HepG2 (cell line): ENCODE measurements at regions not wholly inside any gene's neighbourhood (a gene's known extent, or its start where the extent isn't known, plus 50 kb on each side); places are given as distances from the start of the nearest gene placed in this dataset.
A peak's percentile ranks its signal among the peaks of the same experiment; 100 is the strongest.

Source experiments
- IRF2 ChIP-seq: IDR thresholded peaks from 2 replicates; pipeline ENCODE4 v1.6.1; 2018; ENCODE audit warnings: missing genetic modification reagents, missing compliant biosample characterization
- MXD4 ChIP-seq: IDR thresholded peaks from 2 replicates; pipeline ENCODE4 v1.6.1; 2016; ENCODE audit warnings: mild to moderate bottlenecking, missing biosample characterization, missing genetic modification reagents
- MXI1 ChIP-seq: IDR thresholded peaks from 3 replicates; pipeline ENCODE4 v1.6.1; 2012; ENCODE audit warnings: low read depth, low read length, inconsistent platforms, borderline replicate concordance
- NR2F6 ChIP-seq, 2 experiments: IDR thresholded peaks; 2 replicates each; pipeline ENCODE4 v1.6.1; 2016; ENCODE audit warnings: antibody characterized with exemption in 1 of 2, mild to moderate bottlenecking in 1 of 2
- RORA ChIP-seq: sonication (generic); formaldehyde crosslinking; IDR thresholded peaks from 2 replicates; pipeline ENCODE4 v1.5.0; 2020; ENCODE audit warnings: mild to moderate bottlenecking, missing genetic modification reagents, moderate library complexity
- SMC3 ChIP-seq: IDR thresholded peaks from 2 replicates; pipeline ENCODE4 v1.6.1; 2011; ENCODE audit warnings: low read length, improper control_type of control experiment
- SRSF1 ChIP-seq: fragments of 200-400 bp; formaldehyde crosslinking; optimal IDR thresholded peaks from 2 replicates; pipeline ENCODE3; 2017; ENCODE audit warnings: mild to moderate bottlenecking, low read depth, low read length, moderate library complexity
- STAG1 ChIP-seq: sonication (generic); formaldehyde crosslinking; IDR thresholded peaks from 2 replicates; pipeline ENCODE4 v1.4.0; 2020; ENCODE audit warnings: missing genetic modification reagents
- ZBTB4 ChIP-seq: sonication (generic); formaldehyde crosslinking; IDR thresholded peaks from 2 replicates; pipeline ENCODE4 v1.4.0; 2020; ENCODE audit warnings: missing genetic modification reagents, mild to moderate bottlenecking, borderline replicate concordance
- ZNF496 ChIP-seq: sonication (generic); formaldehyde crosslinking; IDR thresholded peaks from 2 replicates; pipeline ENCODE4 v1.8.1; 2023; ENCODE audit warnings: mild to moderate bottlenecking, moderate library complexity, missing genetic modification reagents; ENCODE audit not compliant: insufficient replicate concordance
- ZNF501 ChIP-seq: sonication (generic); formaldehyde crosslinking; IDR thresholded peaks from 2 replicates; pipeline ENCODE4 v1.5.1; 2020; ENCODE audit warnings: mild to moderate bottlenecking, moderate library complexity, missing genetic modification reagents
- ZNF564 ChIP-seq: sonication (generic); formaldehyde crosslinking; IDR thresholded peaks from 2 replicates; pipeline ENCODE4 v1.8.1; 2023; ENCODE audit warnings: mild to moderate bottlenecking, missing genetic modification reagents
- ZNF605 ChIP-seq: sonication (generic); formaldehyde crosslinking; IDR thresholded peaks from 2 replicates; pipeline ENCODE4 v1.8.0; 2022; ENCODE audit warnings: mild to moderate bottlenecking, missing genetic modification reagents
- ZNF879 ChIP-seq: sonication (generic); formaldehyde crosslinking; IDR thresholded peaks from 2 replicates; pipeline ENCODE4 v1.8.1; 2023; ENCODE audit warnings: missing genetic modification reagents
- ZSCAN12 ChIP-seq: sonication (generic); formaldehyde crosslinking; IDR thresholded peaks from 2 replicates; pipeline ENCODE4 v1.9.0; 2021; ENCODE audit warnings: mild to moderate bottlenecking, missing genetic modification reagents
- TF ChIP-seq, protein P1 (sequence below): sonication (generic); formaldehyde crosslinking; IDR thresholded peaks from one replicate; pipeline ENCODE4 v1.5.1; 2020; ENCODE audit warnings: mild to moderate bottlenecking, missing genetic modification reagents; ENCODE audit errors: not compliant biosample characterization
- TF ChIP-seq, protein P2 (sequence below): sonication (generic); formaldehyde crosslinking; IDR thresholded peaks from 2 replicates; pipeline ENCODE4 v1.5.0; 2020; ENCODE audit warnings: missing genetic modification reagents

DNA sequence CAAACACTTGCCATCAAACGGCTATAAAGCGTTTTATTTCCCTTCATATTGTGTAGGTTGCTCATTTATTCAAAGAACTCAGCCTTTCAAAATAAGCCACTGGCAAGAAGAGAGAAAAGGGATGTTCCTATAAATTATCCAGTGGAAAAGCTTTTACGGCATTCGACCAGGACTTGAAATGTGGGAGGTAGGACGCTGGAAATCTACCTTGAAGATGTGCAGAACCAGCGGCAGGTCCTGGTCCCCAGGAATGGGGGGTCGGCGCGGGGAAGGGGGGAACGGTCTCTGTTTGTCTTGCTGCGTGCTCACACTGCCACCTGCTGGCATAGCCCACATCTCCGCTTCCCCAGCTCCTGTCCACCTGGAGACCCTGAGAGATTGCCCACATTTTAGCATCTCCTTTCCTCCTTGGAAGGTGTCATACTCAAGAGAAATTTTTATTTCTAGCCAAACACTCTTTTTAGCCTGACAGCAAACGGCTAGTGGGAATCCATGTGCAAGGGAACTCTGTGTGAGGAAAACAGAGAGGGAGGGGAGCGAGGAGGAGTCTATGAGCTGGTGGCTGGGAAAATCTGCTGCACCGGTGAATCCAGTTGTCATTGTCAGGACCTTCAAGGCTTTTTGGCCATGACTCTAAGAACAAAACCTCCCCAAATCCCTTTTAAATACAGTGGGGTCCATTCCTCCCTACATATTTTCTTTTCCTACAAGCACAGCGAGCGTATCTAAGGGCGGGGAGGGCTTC, 349.0 kb upstream of the PKDCC start (continued):
- TF ChIP-seq, protein P1, sequence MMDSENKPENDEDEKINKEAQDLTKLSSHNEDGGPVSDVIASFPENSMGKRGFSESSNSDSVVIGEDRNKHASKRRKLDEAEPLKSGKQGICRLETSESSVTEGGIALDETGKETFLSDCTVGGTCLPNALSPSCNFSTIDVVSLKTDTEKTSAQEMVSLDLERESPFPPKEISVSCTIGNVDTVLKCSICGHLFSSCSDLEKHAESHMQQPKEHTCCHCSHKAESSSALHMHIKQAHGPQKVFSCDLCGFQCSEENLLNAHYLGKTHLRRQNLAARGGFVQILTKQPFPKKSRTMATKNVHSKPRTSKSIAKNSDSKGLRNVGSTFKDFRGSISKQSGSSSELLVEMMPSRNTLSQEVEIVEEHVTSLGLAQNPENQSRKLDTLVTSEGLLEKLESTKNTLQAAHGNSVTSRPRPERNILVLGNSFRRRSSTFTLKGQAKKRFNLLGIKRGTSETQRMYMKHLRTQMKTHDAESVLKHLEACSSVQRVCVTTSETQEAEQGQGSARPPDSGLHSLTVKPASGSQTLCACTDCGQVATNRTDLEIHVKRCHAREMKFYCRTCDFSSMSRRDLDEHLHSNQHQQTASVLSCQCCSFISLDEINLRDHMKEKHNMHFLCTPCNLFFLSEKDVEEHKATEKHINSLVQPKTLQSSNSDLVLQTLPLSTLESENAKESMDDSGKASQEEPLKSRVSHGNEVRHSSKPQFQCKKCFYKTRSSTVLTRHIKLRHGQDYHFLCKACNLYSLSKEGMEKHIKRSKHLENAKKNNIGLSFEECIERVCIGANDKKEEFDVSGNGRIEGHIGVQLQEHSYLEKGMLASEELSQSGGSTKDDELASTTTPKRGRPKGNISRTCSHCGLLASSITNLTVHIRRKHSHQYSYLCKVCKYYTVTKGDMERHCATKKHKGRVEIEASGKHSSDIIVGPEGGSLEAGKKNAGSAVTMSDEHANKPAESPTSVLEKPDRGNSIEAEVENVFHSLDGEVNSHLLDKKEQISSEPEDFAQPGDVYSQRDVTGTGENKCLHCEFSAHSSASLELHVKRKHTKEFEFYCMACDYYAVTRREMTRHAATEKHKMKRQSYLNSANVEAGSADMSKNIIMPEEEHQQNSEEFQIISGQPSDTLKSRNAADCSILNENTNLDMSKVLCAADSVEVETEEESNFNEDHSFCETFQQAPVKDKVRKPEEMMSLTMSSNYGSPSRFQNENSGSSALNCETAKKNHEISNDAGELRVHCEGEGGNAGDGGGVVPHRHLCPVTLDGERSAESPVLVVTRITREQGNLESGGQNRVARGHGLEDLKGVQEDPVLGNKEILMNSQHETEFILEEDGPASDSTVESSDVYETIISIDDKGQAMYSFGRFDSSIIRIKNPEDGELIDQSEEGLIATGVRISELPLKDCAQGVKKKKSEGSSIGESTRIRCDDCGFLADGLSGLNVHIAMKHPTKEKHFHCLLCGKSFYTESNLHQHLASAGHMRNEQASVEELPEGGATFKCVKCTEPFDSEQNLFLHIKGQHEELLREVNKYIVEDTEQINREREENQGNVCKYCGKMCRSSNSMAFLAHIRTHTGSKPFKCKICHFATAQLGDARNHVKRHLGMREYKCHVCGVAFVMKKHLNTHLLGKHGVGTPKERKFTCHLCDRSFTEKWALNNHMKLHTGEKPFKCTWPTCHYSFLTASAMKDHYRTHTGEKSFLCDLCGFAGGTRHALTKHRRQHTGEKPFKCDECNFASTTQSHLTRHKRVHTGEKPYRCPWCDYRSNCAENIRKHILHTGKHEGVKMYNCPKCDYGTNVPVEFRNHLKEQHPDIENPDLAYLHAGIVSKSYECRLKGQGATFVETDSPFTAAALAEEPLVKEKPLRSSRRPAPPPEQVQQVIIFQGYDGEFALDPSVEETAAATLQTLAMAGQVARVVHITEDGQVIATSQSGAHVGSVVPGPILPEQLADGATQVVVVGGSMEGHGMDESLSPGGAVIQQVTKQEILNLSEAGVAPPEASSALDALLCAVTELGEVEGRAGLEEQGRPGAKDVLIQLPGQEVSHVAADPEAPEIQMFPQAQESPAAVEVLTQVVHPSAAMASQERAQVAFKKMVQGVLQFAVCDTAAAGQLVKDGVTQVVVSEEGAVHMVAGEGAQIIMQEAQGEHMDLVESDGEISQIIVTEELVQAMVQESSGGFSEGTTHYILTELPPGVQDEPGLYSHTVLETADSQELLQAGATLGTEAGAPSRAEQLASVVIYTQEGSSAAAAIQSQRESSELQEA: no peak
- TF ChIP-seq STAG1: peak; percentile 84
- TF ChIP-seq SMC3: peak; percentile 44; the same call in 1 of the 2 replicates
- TF ChIP-seq SRSF1: no peak
- no peak for TF ChIP-seq NR2F6 (IDR thresholded peaks at IDR 0.05)
- TF ChIP-seq NR2F6 (CRISPR knock-in tag; IDR thresholded peaks at IDR 0.05): no peak
- TF ChIP-seq ZNF879: no peak
- TF ChIP-seq ZSCAN12 (CRISPR knock-in tag): no peak
- no peak for TF ChIP-seq IRF2
- TF ChIP-seq ZNF501 (CRISPR knock-in tag): peak; percentile 35; the same call in 1 of the 2 replicates
- no peak for TF ChIP-seq MXI1
- TF ChIP-seq ZNF605 (CRISPR knock-in tag): 0 out of 2 replicates have a peak, but pooled peaks have one; percentile 33
- no peak for TF ChIP-seq ZNF496 (CRISPR knock-in tag)
- TF ChIP-seq ZNF564 (CRISPR knock-in tag): no peak
- TF ChIP-seq MXD4 (CRISPR knock-in tag): no peak
- TF ChIP-seq, protein P2, sequence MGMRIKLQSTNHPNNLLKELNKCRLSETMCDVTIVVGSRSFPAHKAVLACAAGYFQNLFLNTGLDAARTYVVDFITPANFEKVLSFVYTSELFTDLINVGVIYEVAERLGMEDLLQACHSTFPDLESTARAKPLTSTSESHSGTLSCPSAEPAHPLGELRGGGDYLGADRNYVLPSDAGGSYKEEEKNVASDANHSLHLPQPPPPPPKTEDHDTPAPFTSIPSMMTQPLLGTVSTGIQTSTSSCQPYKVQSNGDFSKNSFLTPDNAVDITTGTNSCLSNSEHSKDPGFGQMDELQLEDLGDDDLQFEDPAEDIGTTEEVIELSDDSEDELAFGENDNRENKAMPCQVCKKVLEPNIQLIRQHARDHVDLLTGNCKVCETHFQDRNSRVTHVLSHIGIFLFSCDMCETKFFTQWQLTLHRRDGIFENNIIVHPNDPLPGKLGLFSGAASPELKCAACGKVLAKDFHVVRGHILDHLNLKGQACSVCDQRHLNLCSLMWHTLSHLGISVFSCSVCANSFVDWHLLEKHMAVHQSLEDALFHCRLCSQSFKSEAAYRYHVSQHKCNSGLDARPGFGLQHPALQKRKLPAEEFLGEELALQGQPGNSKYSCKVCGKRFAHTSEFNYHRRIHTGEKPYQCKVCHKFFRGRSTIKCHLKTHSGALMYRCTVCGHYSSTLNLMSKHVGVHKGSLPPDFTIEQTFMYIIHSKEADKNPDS: no peak
- TF ChIP-seq RORA (CRISPR knock-in tag): no peak
- no peak for TF ChIP-seq ZBTB4
